Sigmoid colon (tissue), 6 donors: ENCODE measurements at regions not wholly inside any gene's neighbourhood (a gene's known extent, or its start where the extent isn't known, plus 50 kb on each side); places are given as distances from the start of the nearest gene placed in this dataset.

ENCODE experiments used
- DNase-seq: peaks from one replicate; pipeline ENCODE4 v3.0.0-alpha.2; 2019
- H3K27ac ChIP-seq, 4 donors: fragments of 200-600 bp; sonication (generic); one replicate each; pipeline ENCODE4 v1.5.1; 2016 to 2019; ENCODE audit warnings: mild to moderate bottlenecking in 1 of 4
- H3K27me3 ChIP-seq, 3 donors: fragments of 200-600 bp; sonication (generic); one replicate each; pipeline ENCODE4 v1.5.1; 2019; ENCODE audit warnings: mild to moderate bottlenecking in 1 of 3
- H3K36me3 ChIP-seq, 4 donors: fragments of 200-600 bp; sonication (generic); one replicate each; pipeline ENCODE4 v1.5.1; 2016 to 2019
- H3K4me1 ChIP-seq, 4 donors: fragments of 200-600 bp; sonication (generic); one replicate each; pipeline ENCODE4 v1.5.1; 2017 to 2019
- H3K4me3 ChIP-seq, 4 donors: fragments of 200-600 bp; sonication (generic); one replicate each; pipeline ENCODE4 v1.5.1; 2017 to 2019; ENCODE audit warnings: mild to moderate bottlenecking in 2 of 4, moderate library complexity in 1 of 4
- H3K9me3 ChIP-seq, 4 donors: fragments of 200-600 bp in 3 of 4; sonication (generic) in 3 of 4; one replicate each; pipeline versions ENCODE4 v1.5.1 to v1.6.1; 2013 to 2019
- CTCF ChIP-seq, 4 experiments: fragments of 450-650 bp in 3 of 4; fragments of 200-600 bp in 1 of 4; IDR thresholded peaks; one replicate each; pipeline ENCODE4 v1.5.1; 2016 to 2019; ENCODE audit warnings: antibody characterized with exemption in 4 of 4, mild to moderate bottlenecking in 3 of 4, moderate library complexity in 2 of 4
- EP300 ChIP-seq, 4 donors: sonication (generic); formaldehyde crosslinking; IDR thresholded peaks; one replicate each; pipeline ENCODE4 v1.6.1; 2017; ENCODE audit warnings: antibody characterized with exemption in 4 of 4
- POLR2A ChIP-seq, 2 donors: fragments of 450-650 bp; IDR thresholded peaks; one replicate each; pipeline ENCODE4 v1.6.1; 2016; ENCODE audit warnings: antibody characterized with exemption in 2 of 2, mild to moderate bottlenecking in 2 of 2, moderate library complexity in 2 of 2
- POLR2AphosphoS5 ChIP-seq, 4 donors: sonication (generic); formaldehyde crosslinking; IDR thresholded peaks; one replicate each; pipeline ENCODE4 v1.6.1; 2017; ENCODE audit warnings: antibody characterized with exemption in 4 of 4
- WGBS, 2 donors: extraction: QIAGEN DNeasy Blood & Tissue Kit; methylation state at CpG; one replicate each; pipeline ENCODE4 v1.1.7; 2013; 5-methylcytosine and 5-hydroxymethylcytosine counted together
- intact Hi-C: fragments of 100-400 bp; cut with DNase I; formaldehyde crosslinking; loops from one replicate; pipeline ENCODE4 v1.15.1; 2023
- donor health status: healthy with polysubstance abuse.
- donor health status: healthy.

DNA sequence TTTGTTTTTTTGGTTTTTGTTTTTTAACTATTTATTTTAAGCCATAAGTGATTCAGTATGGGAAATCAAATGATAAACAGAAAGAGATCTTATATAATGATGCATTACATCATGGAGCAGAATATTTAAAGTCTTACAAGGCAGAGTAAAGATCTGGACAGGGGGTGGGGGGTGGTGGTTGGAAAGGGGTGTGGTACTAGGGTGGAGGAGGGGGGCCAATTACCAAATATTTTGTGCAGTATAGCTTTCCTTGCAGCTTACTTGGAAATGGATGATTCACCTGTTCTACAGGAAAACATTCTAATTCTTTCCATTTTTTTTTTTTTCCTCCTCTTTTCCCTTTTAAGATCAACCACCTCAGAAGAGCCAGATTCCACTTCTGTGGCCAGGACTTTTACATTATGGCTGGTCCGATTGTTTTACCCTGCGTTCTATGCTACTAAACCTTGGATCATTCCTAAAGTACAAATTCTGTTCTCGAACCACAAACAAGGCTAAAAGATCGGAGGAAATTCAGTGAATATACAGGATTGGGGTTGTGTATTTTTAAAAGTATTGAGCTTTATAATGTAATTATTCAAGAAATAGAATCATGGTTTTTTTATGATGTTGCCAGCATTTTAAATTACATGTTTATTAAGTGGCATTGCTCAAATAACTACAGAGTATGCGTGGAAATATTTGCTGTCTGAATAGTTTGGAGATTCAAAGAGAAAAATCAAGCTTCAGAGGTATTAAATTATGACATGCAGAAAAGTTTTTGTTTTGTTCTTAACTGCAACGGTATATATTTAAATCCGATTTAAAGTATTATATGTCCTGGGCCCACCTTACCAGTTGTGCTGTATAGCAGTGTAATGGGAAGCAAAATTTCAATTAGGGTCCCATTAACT lies 859.5 kb downstream of the USP25 start:
- intact Hi-C loops: loop anchor here (10.0 kb wide), 1 partner anchor 54 kb away; no protein-coding TSS in a partner anchor
- H3K4me3 ChIP-seq: peak overlapping the region in 2 of 4 donors; percentile 49
- peaks cover 0 to 25% (median 14%) of the 10 kb centered on the region in 4 donors for H3K4me1 ChIP-seq
- 92 to 94% methylated on average over 7 of the region's 7 CpGs for WGBS, 2 donors
- no peaks in the 10 kb centered on the region for H3K27me3 ChIP-seq
- no peaks in the 10 kb centered on the region for H3K36me3 ChIP-seq
- TF ChIP-seq CTCF (IDR thresholded peaks at IDR 0.05): no peak
- no peak for TF ChIP-seq POLR2AphosphoS5 (IDR thresholded peaks at IDR 0.05)
- no peak for TF ChIP-seq EP300 (IDR thresholded peaks at IDR 0.05)
- TF ChIP-seq POLR2A (IDR thresholded peaks at IDR 0.05): no peak
- H3K9me3 ChIP-seq: no peaks in the 10 kb centered on the region
- peak overlapping the region in 3 of 4 donors; percentile 70 to 79 (median 70) for H3K27ac ChIP-seq
- no peak for DNase-seq

- H3K27ac ChIP-seq: peak overlapping the region in 1 of 4 donors; percentile 79
- H3K27me3 ChIP-seq: no peaks in the 10 kb centered on the region
- TF ChIP-seq POLR2A (IDR thresholded peaks at IDR 0.05) (no peak), POLR2AphosphoS5 (IDR thresholded peaks at IDR 0.05) (no peak), CTCF (IDR thresholded peaks at IDR 0.05) (no peak), EP300 (IDR thresholded peaks at IDR 0.05) (no peak)
- peaks cover 0 to 25% (median 14%) of the 10 kb centered on the region in 4 donors for H3K4me1 ChIP-seq
- no peak overlapping the region for H3K4me3 ChIP-seq
- DNase-seq: no peak
- intact Hi-C loops: no loop called here
- no peaks in the 10 kb centered on the region for H3K9me3 ChIP-seq
- 51 to 76% methylated on average over 5 of the region's 5 CpGs for WGBS, 2 donors
- no peaks in the 10 kb centered on the region for H3K36me3 ChIP-seq
These were observed 860.4 kb downstream of the USP25 start for GRCh38 chr21:16590186-16590585.

- intact Hi-C loops: no loop called here
- WGBS, 2 donors: 23 to 65% methylated on average over 5 of the region's 5 CpGs
These were observed 861.0 kb downstream of the USP25 start for GRCh38 chr21:16590641-16591292.

GRCh38 chr21:16592381-16592780 lies 862.6 kb downstream of the USP25 start:
- TF ChIP-seq POLR2A (IDR thresholded peaks at IDR 0.05) (no peak), CTCF (IDR thresholded peaks at IDR 0.05) (no peak), POLR2AphosphoS5 (IDR thresholded peaks at IDR 0.05) (no peak)
- Histone ChIP-seq H3K36me3 (no peaks in the 10 kb centered on the region), H3K9me3 (no peaks in the 10 kb centered on the region), H3K4me3 (no peak overlapping the region), H3K27ac (no peak overlapping the region), H3K27me3 (no peaks in the 10 kb centered on the region), H3K4me1 (peaks cover 0 to 10% (median 9%) of the 10 kb centered on the region in 4 donors)
- 90% methylated on average over 5 of the region's 5 CpGs for WGBS, 2 donors
- intact Hi-C loops: no loop called here
- DNase-seq: no peak

More at GRCh38 chr21:16590641-16591292, 861.0 kb downstream of the USP25 start:
- Histone ChIP-seq H3K36me3 (no peaks in the 10 kb centered on the region), H3K27ac (peak overlapping the region in 1 of 4 donors; percentile 79), H3K9me3 (no peaks in the 10 kb centered on the region), H3K4me3 (no peak overlapping the region), H3K27me3 (no peaks in the 10 kb centered on the region), H3K4me1 (peaks cover 0 to 25% (median 14%) of the 10 kb centered on the region in 4 donors)
- no peak for DNase-seq
- no peak for TF ChIP-seq CTCF (IDR thresholded peaks at IDR 0.05)
- no peak for TF ChIP-seq POLR2AphosphoS5 (IDR thresholded peaks at IDR 0.05)
- no peak for TF ChIP-seq POLR2A (IDR thresholded peaks at IDR 0.05)
- TF ChIP-seq EP300 (IDR thresholded peaks at IDR 0.05): no peak
